ENCODE measurements at regions not wholly inside any gene's neighbourhood (a gene's known extent, or its start where the extent isn't known, plus 50 kb on each side); places are given as distances from the start of the nearest gene placed in this dataset.
"Not testable (repeated sequence)": the region's sequence is repeated elsewhere in the genome, so short reads cannot be mapped to it uniquely, and the experiment has no call there.

- intact Hi-C loops (cut with DNase I), result no loop called here
- ATAC-seq, result no peak
- DNase-seq, result no peak
These were observed 161.3 kb upstream of the USP25 start for GRCh38 chr21:15568516-15568915.

GRCh38 chr21:15586752-15587427 lies 142.9 kb upstream of the USP25 start:
- DNase-seq, result no peak
- no peak for ATAC-seq
- intact Hi-C loops (cut with DNase I), result no loop called here

- ATAC-seq (no peak), DNase-seq (no peak)
- intact Hi-C loops (cut with DNase I), result loop anchor here in 1 of 2 donors (5.0 to 10.0 kb wide), 3 partner anchors 728 to 1335 kb away; no protein-coding TSS in a partner anchor
These were observed 137.4 kb upstream of the USP25 start for GRCh38 chr21:15592271-15592860.

GRCh38 chr21:15592957-15593356 lies 136.8 kb upstream of the USP25 start:
- no peak for DNase-seq
- ATAC-seq, result no peak
- intact Hi-C loops (cut with DNase I), result loop anchor here in 1 of 2 donors (5.0 to 10.0 kb wide), 3 partner anchors 728 to 1336 kb away; no protein-coding TSS in a partner anchor

GRCh38 chr21:15601390-15601789 lies 128.4 kb upstream of the USP25 start:
- intact Hi-C loops (cut with DNase I), result no loop called here
- ATAC-seq, result no peak

GRCh38 chr21:15604413-15604812 lies 125.4 kb upstream of the USP25 start:
- intact Hi-C loops (cut with DNase I), result no loop called here
- ATAC-seq (peak in 1 of 2 donors; percentile 73), DNase-seq (peak; percentile 24)

More at GRCh38 chr21:15601390-15601789, 128.4 kb upstream of the USP25 start:
- no peak for DNase-seq

- intact Hi-C loops (cut with DNase I), result no loop called here
- ATAC-seq, result no peak
- DNase-seq, result no peak
These were observed 115.0 kb upstream of the USP25 start for GRCh38 chr21:15614766-15615165.

- intact Hi-C loops (cut with DNase I), result no loop called here
- ATAC-seq (peak in 1 of 2 donors; percentile 54), DNase-seq (no peak)
These were observed 112.8 kb upstream of the USP25 start for GRCh38 chr21:15616864-15617574.

GRCh38 chr21:15617964-15618363 lies 111.8 kb upstream of the USP25 start:
- DNase-seq (no peak), ATAC-seq (no peak)
- intact Hi-C loops (cut with DNase I), result no loop called here

- intact Hi-C loops (cut with DNase I), result no loop called here
- no peak for DNase-seq
- no peak for ATAC-seq
These were observed 108.9 kb upstream of the USP25 start for GRCh38 chr21:15620892-15621291.

- DNase-seq, result no peak
- intact Hi-C loops (cut with DNase I), result no loop called here
- no peak for ATAC-seq
These were observed 105.1 kb upstream of the USP25 start for GRCh38 chr21:15624646-15625045.

- DNase-seq, result no peak
- intact Hi-C loops (cut with DNase I), result no loop called here
- no peak for ATAC-seq
These were observed 104.4 kb upstream of the USP25 start for GRCh38 chr21:15625363-15625762.

- DNase-seq (no peak), ATAC-seq (no peak)
- intact Hi-C loops (cut with DNase I), result no loop called here
These were observed 103.8 kb upstream of the USP25 start for GRCh38 chr21:15626031-15626430.

- no peak for DNase-seq
- intact Hi-C loops (cut with DNase I), result no loop called here
These were observed 102.8 kb upstream of the USP25 start for GRCh38 chr21:15627011-15627410.

GRCh38 chr21:15627823-15628222 lies 102.0 kb upstream of the USP25 start:
- intact Hi-C loops (cut with DNase I), result no loop called here
- DNase-seq, result no peak
- ATAC-seq, result no peak

More at GRCh38 chr21:15627011-15627410, 102.8 kb upstream of the USP25 start:
- no peak for ATAC-seq

- DNase-seq (no peak), ATAC-seq (peak in 1 of 2 donors; percentile 43)
- intact Hi-C loops (cut with DNase I), result no loop called here
These were observed 98.4 kb upstream of the USP25 start for GRCh38 chr21:15631342-15631741.

- intact Hi-C loops (cut with DNase I), result not testable (repeated sequence)
These were observed 95.2 kb upstream of the USP25 start for GRCh38 chr21:15634541-15634940.

GRCh38 chr21:15638856-15639549 lies 90.8 kb upstream of the USP25 start:
- ATAC-seq (peak in 1 of 2 donors; percentile 88), DNase-seq (no peak)
- intact Hi-C loops (cut with DNase I), result no loop called here

More at GRCh38 chr21:15634541-15634940, 95.2 kb upstream of the USP25 start:
- not testable (repeated sequence) for ATAC-seq, DNase-seq

GRCh38 chr21:15640113-15640512 lies 89.7 kb upstream of the USP25 start:
- DNase-seq; ATAC-seq; intact Hi-C loops (cut with DNase I): not testable (repeated sequence)

GRCh38 chr21:15644489-15644888 lies 85.3 kb upstream of the USP25 start:
- ATAC-seq (no peak), DNase-seq (no peak)
- intact Hi-C loops (cut with DNase I), result no loop called here
